Mammary epithelial cell (primary cell): ENCODE measurements at regions not wholly inside any gene's neighbourhood (a gene's known extent, or its start where the extent isn't known, plus 50 kb on each side); places are given as distances from the start of the nearest gene placed in this dataset.

Experiments
- CTCF ChIP-seq, 2 donors: IDR thresholded peaks in 1 of 2; conservative IDR thresholded peaks in 1 of 2; 2 replicates each; pipeline ENCODE4 v1.5.1; 2011 to 2012; ENCODE audit warnings: inconsistent platforms in 2 of 2, low read length in 2 of 2, mild to moderate bottlenecking in 2 of 2, control low read depth in 1 of 2, low read depth in 1 of 2; ENCODE audit not compliant: insufficient read depth in 1 of 2; ENCODE audit errors: extremely low read depth in 1 of 2
- EZH2 ChIP-seq: IDR thresholded peaks from 2 replicates; pipeline ENCODE4 v1.6.1; 2012; ENCODE audit warnings: low read length, inconsistent platforms, borderline replicate concordance

GRCh38 chr20:50392138-50392866 is 117.9 kb upstream of the PTPN1 start:
- TF ChIP-seq CTCF (conservative IDR thresholded peaks at IDR 0.05 in 1 of 2, IDR thresholded peaks at IDR 0.05 in 1 of 2; ENCODE audit: extremely low read depth in 1 of 2, insufficient read depth in 1 of 2, low read depth in 1 of 2, low read length in 2 of 2) = no peak
- TF ChIP-seq EZH2 = no peak
